DND-41 (cell line): ENCODE measurements at regions not wholly inside any gene's neighbourhood (a gene's known extent, or its start where the extent isn't known, plus 50 kb on each side); places are given as distances from the start of the nearest gene placed in this dataset.

ENCODE experiments used
- EZH2 ChIP-seq: IDR thresholded peaks from 3 replicates; pipeline ENCODE4 v1.6.1; 2012; ENCODE audit warnings: borderline replicate concordance, low read depth, mild to moderate bottlenecking, moderate library complexity, low read length, inconsistent platforms; ENCODE audit not compliant: severe bottlenecking
- TF ChIP-seq, protein P1 (sequence below): IDR thresholded peaks from 2 replicates; pipeline ENCODE4 v1.5.1; 2012; ENCODE audit warnings: borderline replicate concordance, low read length, moderate library complexity, mild to moderate bottlenecking; ENCODE audit not compliant: poor library complexity, severe bottlenecking; ENCODE audit errors: extremely low read depth

GRCh38 chr6:145502416-145502815 lies 232.9 kb downstream of the EPM2A start:
- TF ChIP-seq, protein P1, sequence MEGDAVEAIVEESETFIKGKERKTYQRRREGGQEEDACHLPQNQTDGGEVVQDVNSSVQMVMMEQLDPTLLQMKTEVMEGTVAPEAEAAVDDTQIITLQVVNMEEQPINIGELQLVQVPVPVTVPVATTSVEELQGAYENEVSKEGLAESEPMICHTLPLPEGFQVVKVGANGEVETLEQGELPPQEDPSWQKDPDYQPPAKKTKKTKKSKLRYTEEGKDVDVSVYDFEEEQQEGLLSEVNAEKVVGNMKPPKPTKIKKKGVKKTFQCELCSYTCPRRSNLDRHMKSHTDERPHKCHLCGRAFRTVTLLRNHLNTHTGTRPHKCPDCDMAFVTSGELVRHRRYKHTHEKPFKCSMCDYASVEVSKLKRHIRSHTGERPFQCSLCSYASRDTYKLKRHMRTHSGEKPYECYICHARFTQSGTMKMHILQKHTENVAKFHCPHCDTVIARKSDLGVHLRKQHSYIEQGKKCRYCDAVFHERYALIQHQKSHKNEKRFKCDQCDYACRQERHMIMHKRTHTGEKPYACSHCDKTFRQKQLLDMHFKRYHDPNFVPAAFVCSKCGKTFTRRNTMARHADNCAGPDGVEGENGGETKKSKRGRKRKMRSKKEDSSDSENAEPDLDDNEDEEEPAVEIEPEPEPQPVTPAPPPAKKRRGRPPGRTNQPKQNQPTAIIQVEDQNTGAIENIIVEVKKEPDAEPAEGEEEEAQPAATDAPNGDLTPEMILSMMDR: no peak
- no peak for TF ChIP-seq EZH2
